H1 (cell line): ENCODE measurements at regions not wholly inside any gene's neighbourhood (a gene's known extent, or its start where the extent isn't known, plus 50 kb on each side); places are given as distances from the start of the nearest gene placed in this dataset.

Source experiments
- CTCF ChIA-PET: fragments of 300-600 bp; sonication (Branson Sonifier 250); formaldehyde crosslinking; loops from one replicate; lab custom pipeline; 2021; ENCODE audit not compliant: partially characterized antibody; lab: Charles Lee
- POLR2A ChIA-PET: fragments of 300-600 bp; sonication (Branson Sonifier 250); formaldehyde crosslinking; loops from one replicate; lab custom pipeline; 2021; ENCODE audit warnings: inconsistent platforms; ENCODE audit not compliant: partially characterized antibody; lab: Charles Lee
- DNase-seq, 2 experiments: peaks; one replicate each; pipeline versions ENCODE4 v3.0.0 to v3.0.0-alpha.2; 2010 to 2022; ENCODE audit warnings: low spot score in 2 of 2, low read depth in 1 of 2, mixed read lengths in 1 of 2
- FAIRE-seq: peaks from 2 replicates; lab custom pipeline; 2011; peaks lifted over from hg19 to GRCh38; lab: Jason Lieb, UNC
- H2AFZ ChIP-seq: 2 replicates; pipeline ENCODE4 v1.8.1; 2012; ENCODE audit warnings: low read length, inconsistent platforms
- H2AK5ac ChIP-seq: 2 replicates; pipeline ENCODE4 v1.6.1; 2013; ENCODE audit warnings: low read depth, low read length
- H2BK120ac ChIP-seq: replicated peaks from 2 replicates; pipeline ENCODE3; 2013; ENCODE audit warnings: low read depth, low read length, inconsistent platforms
- H2BK12ac ChIP-seq: 2 replicates; pipeline ENCODE4 v1.6.1; 2013; ENCODE audit warnings: low read depth, low read length
- H2BK15ac ChIP-seq: 2 replicates; pipeline ENCODE4 v1.6.1; 2013; ENCODE audit warnings: low read length
- H2BK20ac ChIP-seq: 2 replicates; pipeline ENCODE4 v1.6.1; 2013; ENCODE audit warnings: low read length
- H2BK5ac ChIP-seq: 2 replicates; pipeline ENCODE4 v1.6.1; 2013; ENCODE audit warnings: low read depth, low read length
- H3K14ac ChIP-seq: 2 replicates; pipeline ENCODE4 v1.6.1; 2013; ENCODE audit warnings: inconsistent platforms; ENCODE audit not compliant: insufficient read length
- H3K18ac ChIP-seq: 2 replicates; pipeline ENCODE4 v1.6.1; 2013; ENCODE audit warnings: low read length; ENCODE audit errors: extremely low read depth
- H3K23ac ChIP-seq: 2 replicates; pipeline ENCODE4 v1.6.1; 2013; ENCODE audit warnings: inconsistent platforms; ENCODE audit not compliant: insufficient read length
- H3K23me2 ChIP-seq: 2 replicates; pipeline ENCODE4 v1.6.1; 2013; ENCODE audit warnings: low read depth, low read length
- H3K27ac ChIP-seq: 2 replicates; pipeline ENCODE4 v1.6.1; 2011; ENCODE audit warnings: low read depth, low read length, inconsistent platforms
- H3K27me3 ChIP-seq, 4 experiments: replicated peaks in 1 of 4; 1 replicate in 1 of 4; 2 replicates in 3 of 4; pipeline versions ENCODE4 v1.6.1 to v1.8.1; 2011 to 2013; ENCODE audit warnings: low read length in 3 of 4, mild to moderate bottlenecking in 3 of 4, inconsistent platforms in 2 of 4, mixed read lengths in 2 of 4, moderate library complexity in 1 of 4; ENCODE audit not compliant: control insufficient read depth in 3 of 4, insufficient read depth in 3 of 4; ENCODE audit errors: extremely low read depth in 1 of 4
- H3K36me3 ChIP-seq, 4 experiments: 2 replicates each; pipeline versions ENCODE4 v1.6.1 to v1.8.1; 2011 to 2013; ENCODE audit warnings: mild to moderate bottlenecking in 4 of 4, low read length in 3 of 4, moderate library complexity in 2 of 4, control low read depth in 1 of 4, inconsistent platforms in 1 of 4; ENCODE audit not compliant: insufficient read depth in 4 of 4, control insufficient read depth in 2 of 4
- H3K4ac ChIP-seq: replicated peaks from 2 replicates; pipeline ENCODE3; 2013; ENCODE audit warnings: low read length, low read depth, mixed read lengths, inconsistent platforms; ENCODE audit not compliant: insufficient read length
- H3K4me1 ChIP-seq, 4 experiments: replicated peaks in 1 of 4; 1 replicate in 1 of 4; 2 replicates in 3 of 4; pipeline versions ENCODE4 v1.6.1 to v1.8.1; 2011 to 2013; ENCODE audit warnings: low read length in 3 of 4, inconsistent platforms in 2 of 4, mixed read lengths in 1 of 4; ENCODE audit not compliant: insufficient read depth in 4 of 4, control insufficient read depth in 3 of 4
- H3K4me2 ChIP-seq, 2 experiments: 2 replicates each; pipeline versions ENCODE4 v1.6.1 to v1.8.1; 2011 to 2013; ENCODE audit warnings: low read depth in 2 of 2, low read length in 2 of 2, control low read depth in 1 of 2, inconsistent platforms in 1 of 2, mild to moderate bottlenecking in 1 of 2; ENCODE audit not compliant: insufficient read depth in 1 of 2
- H3K4me3 ChIP-seq, 4 experiments: fragments of 200-600, 300-600 bp in 1 of 4; sonication (generic), shearing (Covaris generic), sonication (Bioruptor Twin) in 1 of 4; 2 replicates each; pipeline versions ENCODE4 v1.5.1 to v1.8.1; 2011 to 2016; ENCODE audit warnings: low read length in 4 of 4, low read depth in 3 of 4, control low read depth in 2 of 4, inconsistent platforms in 2 of 4, mild to moderate bottlenecking in 2 of 4, mixed read lengths in 1 of 4, moderate library complexity in 1 of 4; ENCODE audit not compliant: insufficient read depth in 2 of 4; ENCODE audit errors: extremely low read depth in 1 of 4
- H3K56ac ChIP-seq: replicated peaks from 2 replicates; pipeline ENCODE3; 2013; ENCODE audit warnings: low read depth, mild to moderate bottlenecking, mixed read lengths, low read length, inconsistent platforms; ENCODE audit not compliant: insufficient read length
- H3K79me1 ChIP-seq: 2 replicates; pipeline ENCODE4 v1.6.1; 2013; ENCODE audit warnings: low read depth, low read length, control low read depth
- H3K79me2 ChIP-seq, 2 experiments: 2 replicates each; pipeline versions ENCODE4 v1.6.1 to v1.8.1; 2012 to 2013; ENCODE audit warnings: low read length in 2 of 2, mild to moderate bottlenecking in 2 of 2, inconsistent platforms in 1 of 2; ENCODE audit not compliant: insufficient read depth in 2 of 2, control insufficient read depth in 1 of 2
- H3K9ac ChIP-seq, 4 experiments: replicated peaks in 1 of 4; 1 replicate in 1 of 4; 2 replicates in 3 of 4; pipeline versions ENCODE4 v1.6.1 to v1.8.1; 2011 to 2013; ENCODE audit warnings: low read depth in 3 of 4, low read length in 3 of 4, control low read depth in 2 of 4, mild to moderate bottlenecking in 2 of 4, moderate library complexity in 2 of 4, inconsistent platforms in 1 of 4; ENCODE audit errors: extremely low read depth in 1 of 4
- H3K9me3 ChIP-seq, 2 experiments: 2 replicates each; pipeline versions ENCODE4 v1.6.1 to v1.8.1; 2012 to 2013; ENCODE audit warnings: mild to moderate bottlenecking in 2 of 2, moderate library complexity in 2 of 2, control low read depth in 1 of 2, inconsistent platforms in 1 of 2, low read depth in 1 of 2, low read length in 1 of 2, mixed read lengths in 1 of 2; ENCODE audit not compliant: insufficient read depth in 2 of 2
- H4K20me1 ChIP-seq, 2 experiments: replicated peaks in 1 of 2; 2 replicates each; pipeline versions ENCODE3 to v1.8.1; 2011 to 2013; ENCODE audit warnings: inconsistent platforms in 2 of 2, low read length in 2 of 2, mild to moderate bottlenecking in 1 of 2; ENCODE audit not compliant: insufficient read depth in 2 of 2, control insufficient read depth in 1 of 2
- H4K5ac ChIP-seq: 2 replicates; pipeline ENCODE4 v1.6.1; 2013; ENCODE audit warnings: low read length, low read depth, mixed read lengths, inconsistent platforms; ENCODE audit not compliant: insufficient read length
- H4K8ac ChIP-seq: 2 replicates; pipeline ENCODE4 v1.8.0; 2013; ENCODE audit warnings: mild to moderate bottlenecking, moderate library complexity, low read length, inconsistent platforms; ENCODE audit not compliant: insufficient read depth; ENCODE audit errors: extremely low read depth
- H4K91ac ChIP-seq: replicated peaks from 2 replicates; pipeline ENCODE3; 2013; ENCODE audit warnings: low read length, mixed read lengths, inconsistent platforms; ENCODE audit not compliant: insufficient read length
- BRCA1 ChIP-seq: IDR thresholded peaks from 2 replicates; pipeline ENCODE4 v1.6.1; 2012; ENCODE audit warnings: low read depth, low read length, improper control_type of control experiment
- CHD2 ChIP-seq: IDR thresholded peaks from 2 replicates; pipeline ENCODE4 v1.6.1; 2012; ENCODE audit warnings: low read length, improper control_type of control experiment
- GABPA ChIP-seq: IDR thresholded peaks from 2 replicates; pipeline ENCODE4 v1.6.1; 2011; ENCODE audit warnings: mild to moderate bottlenecking, low read length, moderate library complexity, borderline replicate concordance; ENCODE audit not compliant: insufficient read depth
- POU5F1 ChIP-seq: IDR thresholded peaks from 2 replicates; pipeline ENCODE4 v1.6.1; 2011; ENCODE audit warnings: low read depth, mild to moderate bottlenecking, low read length, moderate library complexity
- RAD21 ChIP-seq, 2 experiments: IDR thresholded peaks in 1 of 2; conservative IDR thresholded peaks in 1 of 2; 2 replicates each; pipeline ENCODE4 v1.6.1; 2011; ENCODE audit warnings: low read depth in 2 of 2, low read length in 2 of 2, improper control_type of control experiment in 1 of 2, inconsistent platforms in 1 of 2, mild to moderate bottlenecking in 1 of 2, moderate library complexity in 1 of 2
- SAP30 ChIP-seq: fragments of 300-600 bp; sonication (generic); IDR thresholded peaks from 2 replicates; pipeline ENCODE4 v1.7.1; 2012; ENCODE audit warnings: low read length, moderate library complexity, mild to moderate bottlenecking, inconsistent platforms; ENCODE audit not compliant: insufficient read depth, insufficient replicate concordance
- SIN3A ChIP-seq, 2 experiments: IDR thresholded peaks in 1 of 2; conservative IDR thresholded peaks in 1 of 2; 2 replicates each; pipeline ENCODE4 v1.6.1; 2011 to 2012; ENCODE audit warnings: low read length in 2 of 2, improper control_type of control experiment in 1 of 2, low read depth in 1 of 2, mild to moderate bottlenecking in 1 of 2
- SP4 ChIP-seq: IDR thresholded peaks from 2 replicates; pipeline ENCODE4 v1.6.1; 2012; ENCODE audit warnings: low read length, inconsistent platforms
- TBP ChIP-seq: IDR thresholded peaks from 2 replicates; pipeline ENCODE4 v1.6.1; 2011; ENCODE audit warnings: low read depth, low read length, improper control_type of control experiment
- WGBS, 2 experiments: shearing (Covaris generic) in 1 of 2; methylation state at CpG; one replicate each; pipeline versions ENCODE4 v1.1.6 to v1.1.7; 2013 to 2015; ENCODE audit warnings: low lambda C conversion rate in 2 of 2, mixed read lengths in 2 of 2, inconsistent platforms in 1 of 2, low coverage in 1 of 2, missing lambda C conversion rate in 1 of 2; ENCODE audit not compliant: insufficient replicate concordance in 2 of 2, insufficient coverage in 1 of 2, insufficient read length in 1 of 2; ENCODE audit errors: extremely low coverage in 1 of 2, missing lambda C conversion rate in 1 of 2; 5-methylcytosine and 5-hydroxymethylcytosine counted together
- TF ChIP-seq, protein P1 (sequence below): IDR thresholded peaks from 2 replicates; pipeline ENCODE4 v1.6.1; 2012; ENCODE audit warnings: low read length, inconsistent platforms

GRCh38 chr2:12514631-12515437 lies 201.9 kb upstream of the TRIB2 start:
- FAIRE-seq (no peak), DNase-seq (no peak)
- H3K56ac ChIP-seq, result no peak overlapping the region
- H3K4me1 ChIP-seq, result no peaks in the 10 kb centered on the region
- H2BK120ac ChIP-seq, result no peak overlapping the region
- H3K23ac ChIP-seq, result no peak overlapping the region
- no peak overlapping the region for H2BK5ac ChIP-seq
- H4K5ac ChIP-seq, result no peak overlapping the region
- no peak overlapping the region for H3K9ac ChIP-seq
- no peak overlapping the region for H3K4me2 ChIP-seq
- CTCF ChIA-PET, result interaction anchor here (0.7 kb wide), 1 partner anchor 101 kb away, joined by 3 read pairs; no protein-coding TSS in a partner anchor
- TF ChIP-seq POU5F1 (no peak), CHD2 (no peak), TBP (no peak), GABPA (no peak), RAD21 (IDR thresholded peaks at IDR 0.05 in 1 of 2, conservative IDR thresholded peaks at IDR 0.05 in 1 of 2; ENCODE audit: low read depth in 2 of 2, low read length in 2 of 2) (no peak), SAP30 (no peak), BRCA1 (no peak), SP4 (no peak), SIN3A (conservative IDR thresholded peaks at IDR 0.05 in 1 of 2, IDR thresholded peaks at IDR 0.05 in 1 of 2; ENCODE audit: low read depth in 1 of 2, low read length in 2 of 2) (no peak)
- TF ChIP-seq, protein P1, sequence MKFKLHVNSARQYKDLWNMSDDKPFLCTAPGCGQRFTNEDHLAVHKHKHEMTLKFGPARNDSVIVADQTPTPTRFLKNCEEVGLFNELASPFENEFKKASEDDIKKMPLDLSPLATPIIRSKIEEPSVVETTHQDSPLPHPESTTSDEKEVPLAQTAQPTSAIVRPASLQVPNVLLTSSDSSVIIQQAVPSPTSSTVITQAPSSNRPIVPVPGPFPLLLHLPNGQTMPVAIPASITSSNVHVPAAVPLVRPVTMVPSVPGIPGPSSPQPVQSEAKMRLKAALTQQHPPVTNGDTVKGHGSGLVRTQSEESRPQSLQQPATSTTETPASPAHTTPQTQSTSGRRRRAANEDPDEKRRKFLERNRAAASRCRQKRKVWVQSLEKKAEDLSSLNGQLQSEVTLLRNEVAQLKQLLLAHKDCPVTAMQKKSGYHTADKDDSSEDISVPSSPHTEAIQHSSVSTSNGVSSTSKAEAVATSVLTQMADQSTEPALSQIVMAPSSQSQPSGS, result no peak
- H3K14ac ChIP-seq, result no peak overlapping the region
- H3K4ac ChIP-seq, result no peak overlapping the region
- H3K23me2 ChIP-seq, result no peaks in the 10 kb centered on the region
- WGBS, 2 experiments, result 81% methylated on average over 9 of the region's 9 CpGs; no CpG with 5 or more reads in 1 of the 2 experiments
- no peaks in the 10 kb centered on the region for H3K9me3 ChIP-seq
- H3K79me2 ChIP-seq, result no peaks in the 10 kb centered on the region
- H2BK20ac ChIP-seq, result no peak overlapping the region
- no peak overlapping the region for H2AFZ ChIP-seq
- H3K18ac ChIP-seq, result no peak overlapping the region
- no peak overlapping the region for H3K4me3 ChIP-seq
- H2BK12ac ChIP-seq, result no peak overlapping the region
- H2BK15ac ChIP-seq, result no peak overlapping the region
- no peak overlapping the region for H4K8ac ChIP-seq
- no peaks in the 10 kb centered on the region for H3K36me3 ChIP-seq
- H4K91ac ChIP-seq, result no peak overlapping the region
- POLR2A ChIA-PET, result interaction anchor here (0.7 kb wide), 1 partner anchor 624 kb away, joined by 3 read pairs; no protein-coding TSS in a partner anchor
- no peaks in the 10 kb centered on the region for H4K20me1 ChIP-seq
- H3K27me3 ChIP-seq, result no peaks in the 10 kb centered on the region
- no peaks in the 10 kb centered on the region for H3K79me1 ChIP-seq
- H2AK5ac ChIP-seq, result no peak overlapping the region
- H3K27ac ChIP-seq, result no peak overlapping the region
